HG03103 (cell line): ENCODE measurements at regions not wholly inside any gene's neighbourhood (a gene's known extent, or its start where the extent isn't known, plus 50 kb on each side); places are given as distances from the start of the nearest gene placed in this dataset.

Experiments
- ATAC-seq: cut with Tn5 transposase; IDR thresholded peaks from one replicate; pipeline ENCODE4 v1.9.1; 2021; ENCODE audit warnings: low read depth; ENCODE audit not compliant: unreplicated experiment

DNA sequence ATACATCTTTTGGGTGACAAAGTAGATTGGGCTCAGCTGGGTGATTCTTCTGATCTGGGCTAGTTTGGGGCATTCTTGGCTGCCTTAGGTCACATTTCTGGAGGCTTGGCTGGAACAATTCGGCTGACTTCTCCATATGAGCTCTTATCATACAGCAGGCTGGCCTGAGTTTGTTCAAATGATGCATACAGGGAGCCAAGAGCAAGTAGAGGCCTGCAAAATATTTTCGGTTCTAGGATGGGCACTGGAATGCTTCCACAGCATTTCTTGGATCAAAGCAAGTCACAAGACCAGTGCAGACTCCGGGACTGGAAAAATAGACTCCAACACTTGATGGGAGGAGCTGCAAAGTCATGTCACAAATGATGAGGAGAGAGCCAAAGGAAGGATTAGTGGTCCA lies 98.4 kb downstream of the SCG2 start:
- ATAC-seq: no peak

DNA sequence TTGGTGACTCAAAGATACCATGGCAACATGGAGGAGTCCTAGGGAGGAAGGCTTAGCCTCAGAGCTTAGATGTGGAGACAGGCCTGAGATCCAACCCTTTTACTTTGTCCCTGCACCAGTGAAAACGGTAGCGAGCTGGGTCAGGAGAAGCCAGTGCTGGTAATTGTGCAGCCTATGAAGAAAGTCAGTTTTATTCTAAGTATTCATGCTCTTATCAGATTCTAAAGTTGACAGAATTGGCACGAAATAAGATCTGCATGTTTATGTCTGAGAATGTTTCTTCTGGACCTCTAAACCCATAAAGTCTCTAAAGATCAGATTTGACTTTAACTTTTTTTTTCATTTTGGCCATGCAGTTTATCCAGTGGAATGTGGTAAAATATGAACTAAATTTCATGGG lies 93.8 kb downstream of the SCG2 start:
- ATAC-seq: no peak

DNA sequence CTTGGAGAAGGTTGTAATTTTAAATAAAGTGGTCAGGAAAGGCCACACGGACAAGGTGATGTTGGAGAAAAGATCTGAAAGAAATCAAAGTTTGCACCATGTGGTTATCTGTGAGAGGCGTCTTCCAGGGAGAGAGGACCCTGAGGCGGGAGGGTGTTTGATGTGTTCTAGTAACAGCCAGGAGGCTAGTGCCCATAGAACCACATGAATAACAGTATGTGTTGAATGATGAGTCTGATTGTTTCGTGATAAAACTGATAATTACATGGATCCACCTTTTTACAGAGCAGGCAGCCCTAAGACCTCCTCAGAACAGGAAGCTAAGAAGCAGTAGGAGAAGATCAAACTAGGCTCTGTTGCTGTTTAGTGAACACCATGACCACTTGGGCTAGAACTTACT lies 91.4 kb downstream of the SCG2 start:
- ATAC-seq: no peak

DNA sequence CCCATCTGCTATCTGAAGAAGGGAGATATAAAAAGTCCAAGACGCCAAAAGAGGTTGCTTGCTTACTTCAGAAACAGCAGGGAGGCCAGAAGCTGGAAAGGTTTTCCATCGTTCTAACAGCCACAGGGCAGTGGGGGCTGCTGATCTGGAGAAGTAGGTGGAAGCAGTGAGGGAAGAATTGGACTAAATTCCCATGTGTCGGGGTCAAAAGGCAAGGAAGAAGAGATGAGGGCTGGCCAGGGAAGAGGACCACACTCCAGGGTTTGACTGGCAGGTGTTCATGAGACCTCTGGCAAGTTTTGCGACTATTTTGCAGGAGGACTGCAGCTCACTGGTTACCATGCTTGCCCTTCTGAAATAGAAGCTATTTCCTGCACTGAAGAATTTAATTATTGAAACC lies 91.0 kb downstream of the SCG2 start:
- ATAC-seq: no peak

DNA sequence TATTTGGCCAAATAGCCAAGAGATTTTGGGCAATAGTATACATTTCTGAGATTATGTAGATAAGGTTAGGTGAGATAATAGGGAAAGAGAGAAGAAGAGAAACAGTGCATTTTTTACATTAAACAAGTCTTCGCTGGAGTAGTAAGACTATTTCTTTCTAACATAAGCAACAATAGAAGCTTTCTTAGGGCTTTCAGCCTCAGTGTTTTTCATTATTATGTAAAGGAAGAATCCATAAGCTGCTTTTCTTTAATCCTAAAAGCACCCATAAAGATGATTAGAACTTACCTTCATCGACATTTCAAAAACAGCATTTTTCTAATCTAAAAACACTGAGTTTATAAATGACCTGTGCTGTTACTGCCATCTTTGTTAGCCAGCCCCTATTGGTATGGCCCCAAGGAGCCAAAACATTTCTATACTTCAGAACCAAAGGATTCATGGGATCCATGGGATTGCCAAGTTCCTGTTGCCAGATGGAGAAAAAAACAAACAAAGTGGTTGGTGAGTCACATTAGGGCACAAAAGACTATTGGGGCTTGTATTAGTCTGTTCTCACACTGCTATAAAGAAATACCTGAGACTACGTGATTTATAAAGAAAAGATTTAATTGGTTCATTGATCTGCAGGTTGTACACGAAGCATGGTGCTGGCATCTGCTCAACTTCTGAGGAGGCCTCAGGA lies 88.2 kb downstream of the SCG2 start:
- no peak for ATAC-seq

DNA sequence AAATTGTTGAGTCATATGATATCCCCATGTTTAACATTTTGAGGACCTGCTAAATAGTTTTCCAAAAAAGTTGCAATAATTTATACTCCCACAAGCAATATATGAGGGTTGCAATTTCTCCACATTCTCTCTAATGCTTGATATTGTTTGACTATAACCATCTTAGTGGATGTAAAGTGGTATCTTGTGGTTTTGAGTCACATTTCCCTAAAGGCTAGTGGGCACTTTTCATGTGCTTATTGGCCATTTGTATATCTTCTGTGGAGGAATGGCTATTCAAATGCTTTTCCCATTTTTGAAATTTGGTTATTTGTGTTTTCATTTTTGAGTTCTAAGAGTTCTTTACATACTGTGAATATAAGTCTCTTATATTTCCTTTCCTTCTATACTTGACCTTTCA lies 82.7 kb downstream of the SCG2 start:
- ATAC-seq: no peak

DNA sequence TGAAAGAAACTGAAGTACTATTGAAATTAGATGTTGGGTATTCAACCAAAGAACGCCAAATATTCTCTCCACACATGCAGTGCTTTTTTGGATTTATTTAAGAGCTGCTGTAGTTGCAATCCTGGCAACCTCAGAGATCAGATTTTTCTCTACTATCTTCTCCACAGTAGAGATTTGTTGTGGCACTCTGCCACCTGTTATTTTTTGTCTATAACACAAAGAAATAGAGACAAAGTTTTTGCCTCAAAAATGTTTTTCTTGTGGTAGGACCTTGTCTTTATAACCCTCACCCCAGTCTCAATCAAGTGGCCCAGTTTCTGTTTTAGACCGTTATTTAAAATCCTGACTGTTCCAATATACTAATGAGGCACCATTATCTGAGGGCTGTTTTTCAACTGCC lies 79.4 kb downstream of the SCG2 start:
- no peak for ATAC-seq

DNA sequence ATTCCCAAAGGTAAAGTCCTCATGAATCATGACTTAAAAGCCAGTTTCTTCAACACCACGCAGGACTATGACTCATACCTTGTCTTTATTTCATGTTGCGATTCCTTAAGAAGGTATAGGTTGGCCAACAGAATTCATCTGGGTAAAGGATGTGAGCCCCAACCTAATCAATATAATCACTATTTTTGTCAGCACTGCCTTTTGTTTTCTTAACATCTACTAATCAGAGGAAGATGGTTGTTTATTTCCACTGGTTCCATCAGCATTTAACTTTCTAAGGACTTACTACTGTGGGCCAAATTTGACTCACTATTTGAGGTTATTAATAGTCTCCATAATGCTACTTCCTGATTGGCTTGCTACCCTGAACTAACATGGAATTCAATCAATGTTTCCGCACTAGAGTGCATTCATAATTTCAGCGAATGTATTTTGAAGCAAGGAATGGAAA lies 78.6 kb downstream of the SCG2 start:
- no peak for ATAC-seq

DNA sequence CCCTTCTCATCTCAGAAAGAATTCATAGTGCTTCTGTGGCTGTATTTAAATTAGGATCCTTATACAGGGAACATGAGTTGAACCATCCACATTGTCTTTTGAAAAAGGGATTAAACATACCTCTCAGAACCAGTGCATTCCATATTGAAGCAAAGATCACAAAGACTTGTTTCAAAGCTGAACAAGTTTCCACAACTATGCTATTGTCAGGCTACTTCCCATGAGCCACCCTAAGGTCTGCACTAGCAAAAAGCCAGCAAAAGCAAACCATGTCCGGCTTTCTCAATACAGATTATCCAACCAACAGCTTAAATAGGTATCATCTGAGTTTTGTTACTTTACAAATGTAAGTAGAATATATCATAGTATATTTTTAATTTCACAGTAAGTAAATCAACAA lies 78.1 kb downstream of the SCG2 start:
- ATAC-seq: no peak

DNA sequence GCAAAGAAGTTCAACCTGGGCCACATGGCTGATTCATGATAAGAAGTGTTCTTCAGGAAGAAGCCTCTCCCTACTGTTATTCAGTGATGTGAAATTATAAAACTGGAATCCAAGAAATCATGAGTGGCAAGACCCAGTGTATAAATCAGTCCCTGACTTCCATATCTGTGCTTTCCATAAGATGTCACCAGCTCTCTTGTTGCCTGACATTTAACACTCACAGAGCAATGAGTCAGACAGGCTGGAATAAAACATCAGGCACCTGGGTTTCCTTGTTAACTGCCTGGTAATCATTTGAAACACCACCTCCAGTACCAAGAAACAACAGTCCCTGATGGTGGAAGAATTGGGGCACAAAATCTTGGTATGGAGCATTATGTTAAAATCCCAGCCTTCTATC lies 76.1 kb downstream of the SCG2 start:
- ATAC-seq: no peak

DNA sequence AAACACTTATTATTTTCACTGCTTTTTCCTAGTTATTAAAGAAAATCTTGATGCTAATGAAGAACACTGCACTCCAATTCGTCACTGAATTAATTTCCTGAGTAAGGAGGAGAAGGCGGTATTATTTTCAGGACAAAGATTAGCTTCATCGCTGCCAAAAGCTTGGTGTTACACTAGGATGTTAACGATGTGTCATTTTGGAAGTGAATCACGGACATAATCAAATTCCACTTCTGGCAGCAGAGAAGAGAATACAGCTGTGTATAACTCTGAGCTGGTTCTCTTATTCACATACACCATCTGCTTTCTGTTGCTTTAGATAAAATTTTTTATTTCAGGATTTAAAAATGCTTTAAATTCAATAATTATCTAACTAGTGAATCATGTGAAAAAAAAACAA lies 74.1 kb downstream of the SCG2 start:
- no peak for ATAC-seq

DNA sequence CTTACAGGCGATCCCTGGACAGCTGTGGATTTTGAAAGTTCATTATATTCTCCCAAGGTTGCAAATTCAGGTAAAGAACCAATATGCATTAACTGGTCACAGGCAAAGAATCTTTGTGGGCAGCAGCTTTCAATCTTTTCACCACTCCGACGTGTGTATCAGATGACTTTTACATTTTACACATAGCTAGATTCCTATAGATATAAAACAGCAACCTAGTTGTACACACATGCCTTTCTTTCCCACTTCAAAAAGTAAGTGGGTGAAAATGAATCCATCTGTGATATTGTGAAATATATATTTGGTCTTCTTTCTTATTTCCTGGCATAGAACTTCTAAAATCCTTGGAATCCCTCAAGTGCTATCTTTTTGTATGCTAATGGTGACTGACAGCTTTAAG lies 72.5 kb downstream of the SCG2 start:
- ATAC-seq: no peak

DNA sequence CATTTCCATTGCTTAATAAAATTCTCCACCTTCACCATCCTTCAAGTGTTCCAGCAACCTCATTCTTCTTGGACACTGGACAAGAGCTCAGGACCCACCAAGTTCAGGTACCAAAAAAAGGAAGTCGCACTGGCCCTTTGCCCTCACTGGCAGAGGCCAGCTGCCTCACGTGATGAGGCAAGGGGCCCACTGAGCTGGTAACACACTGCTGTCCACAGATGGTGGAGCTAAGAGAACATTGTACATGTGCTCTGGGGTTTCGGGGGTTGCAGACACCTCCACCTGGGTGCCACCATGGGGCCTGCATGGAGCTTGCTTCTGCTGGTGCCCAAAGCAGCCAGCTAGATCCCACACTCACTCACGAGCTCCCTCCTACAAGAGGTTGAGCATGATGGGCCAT lies 71.3 kb downstream of the SCG2 start:
- no peak for ATAC-seq

DNA sequence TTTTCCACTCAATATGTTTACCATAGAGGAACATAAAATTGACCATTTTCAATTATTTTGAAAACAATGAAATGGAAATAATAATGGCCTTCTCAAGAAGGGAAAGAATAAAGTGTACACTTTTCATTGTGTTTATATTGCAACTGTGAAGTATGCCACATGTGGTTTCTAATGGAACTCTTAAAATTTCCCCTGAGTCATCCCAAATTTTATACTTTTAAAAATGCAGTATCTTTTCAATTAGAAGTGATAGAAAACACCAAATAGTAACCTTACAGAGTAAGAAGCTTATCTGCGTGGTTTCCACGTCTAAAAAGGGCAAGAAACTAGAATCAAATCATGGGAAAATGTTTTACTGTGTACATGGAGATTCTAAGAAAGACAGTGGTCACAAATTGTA lies 70.0 kb downstream of the SCG2 start:
- ATAC-seq: no peak

DNA sequence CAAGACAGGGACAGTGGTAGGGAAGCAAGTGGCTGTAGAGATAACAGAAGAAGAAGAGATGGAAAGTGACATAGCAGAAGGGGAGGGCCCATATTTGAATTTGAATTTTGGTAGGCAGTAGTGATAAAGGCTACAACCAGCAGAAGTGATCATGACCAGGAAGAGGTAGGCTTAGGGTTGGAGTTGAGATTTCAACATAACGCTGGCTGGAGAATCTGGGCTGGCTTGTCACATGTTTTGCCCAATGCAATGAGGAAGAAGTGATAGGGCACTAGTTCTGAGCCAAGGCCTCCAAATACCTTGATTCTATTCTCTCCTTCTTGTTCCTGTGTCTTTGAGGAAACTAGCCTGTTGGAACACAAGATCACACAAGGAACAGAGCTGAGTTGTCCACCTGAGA lies 69.4 kb downstream of the SCG2 start:
- ATAC-seq: no peak

DNA sequence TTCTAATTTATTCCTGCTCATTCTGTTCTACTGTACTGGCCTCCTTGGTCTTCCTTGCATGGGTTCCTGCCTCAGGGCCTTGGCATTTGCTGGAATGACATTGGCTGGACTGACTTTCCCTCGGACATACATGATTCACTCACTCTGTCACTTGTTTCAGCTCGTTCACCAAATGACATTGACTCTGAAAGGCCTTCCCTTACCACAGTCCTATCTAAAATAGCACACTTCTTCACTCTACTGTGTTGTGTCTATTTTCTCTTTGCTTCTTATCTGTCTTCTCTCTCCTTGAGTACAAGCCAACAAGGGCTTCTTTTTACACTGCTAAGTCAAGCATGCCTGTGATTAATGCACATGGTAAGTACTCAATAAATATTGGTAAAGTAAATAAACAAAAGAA lies 65.6 kb downstream of the SCG2 start:
- no peak for ATAC-seq

DNA sequence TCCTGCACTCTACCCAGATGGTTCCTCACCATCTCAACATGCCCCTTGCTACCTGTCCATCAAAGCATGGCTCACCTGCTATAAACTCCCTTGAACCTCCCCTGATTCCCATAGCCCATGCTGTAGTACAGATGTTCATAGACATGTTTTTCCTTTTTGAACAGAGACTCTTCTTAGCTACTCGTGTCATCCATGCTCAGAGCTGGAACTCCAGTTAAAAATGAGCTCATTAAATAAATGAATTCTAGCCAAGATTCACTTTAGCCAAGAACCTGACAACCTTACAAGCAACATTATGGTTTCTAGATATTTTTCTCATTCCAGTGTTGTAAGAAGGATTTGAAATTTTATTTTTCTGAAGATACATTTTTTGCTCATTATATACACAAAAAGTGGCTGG lies 65.0 kb downstream of the SCG2 start:
- ATAC-seq: no peak

DNA sequence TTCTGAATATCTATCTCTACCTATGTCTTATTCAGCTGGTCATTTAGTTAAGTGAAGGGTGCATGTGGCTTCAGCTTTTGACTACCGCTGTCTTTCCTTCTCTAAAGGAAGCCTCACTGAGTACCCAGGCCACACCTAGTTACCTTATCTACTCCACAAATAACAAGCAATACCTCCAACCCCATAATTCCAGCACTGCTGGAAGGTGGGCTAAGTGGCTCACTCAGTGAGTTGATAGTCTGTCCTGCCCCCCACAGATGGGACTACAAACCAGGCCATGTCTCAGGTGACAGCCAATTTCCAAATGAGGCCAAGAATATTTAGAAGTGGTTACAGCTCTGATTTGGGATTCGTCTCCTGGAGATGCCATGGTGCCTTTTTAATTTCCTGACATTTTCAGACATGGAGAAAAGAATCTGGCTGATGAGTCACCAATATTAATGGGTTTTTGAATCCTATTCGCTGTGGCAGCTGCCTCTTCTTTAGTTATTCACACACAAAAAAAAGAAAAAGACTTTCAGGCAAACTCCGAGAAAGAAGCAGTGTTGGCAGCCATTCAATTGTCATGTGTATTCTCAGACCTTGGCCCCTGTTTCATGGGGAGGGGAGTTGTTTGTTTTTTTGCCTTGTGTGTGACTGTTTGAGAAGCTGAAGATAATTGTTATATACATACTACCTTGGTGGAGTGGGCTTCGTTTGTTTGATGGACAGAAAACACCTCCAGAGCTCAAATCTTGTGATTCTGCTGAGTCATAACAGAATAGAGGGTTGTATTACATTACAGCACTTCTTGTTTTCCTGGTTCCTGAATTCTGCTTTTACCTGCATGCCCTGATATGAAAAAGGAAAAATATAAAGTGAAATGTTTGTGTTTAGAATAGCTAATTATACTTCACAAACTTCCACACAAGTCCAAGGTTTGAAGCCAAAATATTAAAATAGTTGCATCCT lies 64.2 kb downstream of the SCG2 start:
- no peak for ATAC-seq

DNA sequence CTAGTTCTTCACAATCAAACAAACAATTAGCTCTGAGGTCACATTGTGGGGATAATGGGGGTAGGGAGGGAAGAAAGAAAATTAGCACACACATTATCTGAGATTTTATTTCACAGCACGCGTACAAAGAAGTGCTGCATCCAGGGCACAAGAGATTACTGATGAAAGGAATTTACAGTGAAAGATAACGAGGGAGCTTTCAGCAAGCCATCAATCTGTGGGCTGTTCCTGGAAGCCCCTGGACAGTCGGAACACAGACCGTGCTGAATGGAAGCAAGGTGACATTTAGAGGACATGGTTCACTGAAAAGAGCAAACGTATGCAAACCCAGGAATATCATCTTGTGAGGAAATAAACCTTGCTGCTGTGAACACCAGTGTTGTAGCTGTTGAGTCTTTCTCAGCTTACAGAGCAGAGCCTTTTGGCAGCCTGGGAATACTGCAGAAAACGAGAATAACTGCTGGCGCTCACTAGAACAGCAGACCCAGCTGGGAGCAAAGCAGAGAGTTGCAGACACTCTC lies 63.2 kb downstream of the SCG2 start:
- ATAC-seq: no peak

DNA sequence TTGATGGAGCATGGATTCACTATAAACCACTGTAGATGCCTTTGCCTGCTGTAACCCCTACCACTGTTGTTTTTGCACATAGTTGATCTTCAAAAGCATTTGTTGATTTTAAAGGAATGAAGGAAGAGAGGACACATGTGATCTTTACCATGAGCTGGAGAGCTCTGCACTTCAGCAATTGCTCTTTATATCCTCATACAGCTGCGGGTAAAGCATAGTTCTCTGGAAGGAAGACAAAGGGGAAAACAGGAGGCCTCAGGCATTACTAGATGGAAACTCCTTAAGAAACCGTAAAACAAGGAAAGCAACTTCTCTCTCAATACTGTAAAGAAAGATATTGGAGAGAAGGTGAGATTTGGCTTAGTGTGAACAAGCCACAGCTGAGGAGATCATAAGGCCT lies 60.6 kb downstream of the SCG2 start:
- no peak for ATAC-seq

DNA sequence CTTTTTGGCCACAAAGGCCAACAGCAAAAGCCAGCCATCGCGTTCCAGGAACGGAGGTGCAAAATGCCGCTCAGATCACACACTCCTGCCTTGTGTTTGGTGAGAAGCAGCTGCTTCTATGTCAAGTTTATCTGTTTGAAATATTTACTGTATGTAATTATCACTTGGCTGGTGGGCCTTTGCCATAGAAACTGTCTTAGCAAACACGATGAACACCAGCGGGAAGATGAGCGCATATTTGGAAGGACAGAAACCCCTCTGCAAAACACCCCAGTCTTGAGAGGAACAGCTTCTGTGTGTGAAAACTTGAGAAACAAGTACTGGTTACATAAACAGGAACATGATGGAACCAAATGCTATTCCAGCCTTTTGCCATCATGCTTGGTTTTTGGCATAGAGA lies 59.7 kb downstream of the SCG2 start:
- ATAC-seq: no peak

DNA sequence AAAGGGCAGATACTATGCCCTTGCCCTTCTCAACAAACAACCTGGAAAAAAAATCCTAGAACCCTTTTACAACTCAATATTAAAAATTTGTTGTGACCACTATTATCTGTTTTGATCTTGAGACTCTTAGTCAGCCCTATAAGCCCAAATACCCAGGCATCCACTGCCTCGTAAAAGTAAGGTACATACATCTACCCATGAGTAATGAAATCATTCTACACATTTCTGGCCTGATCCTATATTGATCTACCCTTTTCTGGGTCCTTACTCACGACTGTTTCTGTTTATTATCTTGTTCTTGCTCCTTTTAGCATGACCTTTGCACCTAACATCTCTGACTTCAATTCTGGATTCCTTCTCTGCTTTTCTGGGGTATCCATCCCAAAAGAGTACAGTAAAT lies 56.8 kb downstream of the SCG2 start:
- ATAC-seq: no peak
